Rectal smooth muscle tissue (tissue), 1 donor: ENCODE measurements at regions not wholly inside any gene's neighbourhood (a gene's known extent, or its start where the extent isn't known, plus 50 kb on each side); places are given as distances from the start of the nearest gene placed in this dataset.
"Not testable (repeated sequence)": the region's sequence is repeated elsewhere in the genome, so short reads cannot be mapped to it uniquely, and the experiment has no call there.

ENCODE experiments used
- H3K27ac ChIP-seq: one replicate; pipeline ENCODE4 v1.7.0; 2013; ENCODE audit warnings: low read depth, low read length, inconsistent platforms
- H3K27me3 ChIP-seq: one replicate; pipeline ENCODE4 v1.7.0; 2013; ENCODE audit warnings: low read length; ENCODE audit not compliant: control insufficient read depth, insufficient read depth
- H3K36me3 ChIP-seq: one replicate; pipeline ENCODE4 v1.7.0; 2013; ENCODE audit warnings: low read length; ENCODE audit not compliant: control insufficient read depth, insufficient read depth
- H3K4me1 ChIP-seq: one replicate; pipeline ENCODE4 v1.7.0; 2013; ENCODE audit warnings: low read length; ENCODE audit not compliant: control insufficient read depth, insufficient read depth
- H3K4me3 ChIP-seq: one replicate; pipeline ENCODE4 v1.7.0; 2013; ENCODE audit warnings: low read length
- H3K9ac ChIP-seq: one replicate; pipeline ENCODE4 v1.7.0; 2013; ENCODE audit warnings: low read length

DNA sequence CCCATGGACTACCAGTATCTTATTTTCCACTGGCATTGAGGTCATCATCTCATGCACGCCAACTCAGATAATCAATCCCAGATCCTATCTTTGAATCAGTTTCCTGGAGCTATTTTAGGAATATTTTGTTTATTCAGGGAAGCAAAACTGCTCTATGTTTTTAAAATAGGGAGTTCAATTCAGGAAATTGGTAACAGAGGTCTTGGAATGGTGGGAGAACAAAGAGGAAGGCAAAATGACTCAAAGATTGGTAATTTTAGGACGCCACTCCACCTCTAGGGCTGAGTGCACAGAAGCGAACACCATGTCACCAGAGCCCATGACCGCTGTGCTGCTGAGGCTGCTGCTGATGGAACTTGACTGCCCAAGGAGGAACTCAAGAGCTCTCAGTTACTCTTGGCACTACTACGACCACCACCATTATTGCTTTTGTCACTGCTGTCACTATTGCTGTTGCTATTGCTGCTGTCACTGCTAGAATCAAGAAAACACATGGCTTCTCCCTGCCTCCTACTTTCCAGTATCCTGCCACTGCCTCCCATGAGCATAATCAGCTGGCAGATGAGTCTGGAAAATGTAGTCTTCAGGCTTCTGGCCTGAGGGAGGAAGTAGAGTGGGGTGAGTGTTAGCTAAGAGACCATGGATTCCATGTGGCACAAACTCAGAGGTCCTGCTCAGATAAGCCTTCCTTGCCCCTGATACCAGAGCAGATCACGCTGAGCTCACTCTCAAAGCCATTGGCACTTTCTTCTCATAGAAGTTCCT, 71.6 kb upstream of the CNIH3 start:
- Histone ChIP-seq H3K9ac (no peak overlapping the region), H3K4me3 (no peak overlapping the region), H3K36me3 (no peaks in the 10 kb centered on the region), H3K27me3 (no peaks in the 10 kb centered on the region), H3K4me1 (no peaks in the 10 kb centered on the region), H3K27ac (no peak overlapping the region)

- no peaks in the 10 kb centered on the region for H3K36me3 ChIP-seq
- H3K9ac ChIP-seq = no peak overlapping the region
- no peaks in the 10 kb centered on the region for H3K27me3 ChIP-seq
- H3K27ac ChIP-seq = no peak overlapping the region
- H3K4me3 ChIP-seq = no peak overlapping the region
- H3K4me1 ChIP-seq = no peaks in the 10 kb centered on the region
Observed at GRCh38 chr1:224545571-224545970, 70.5 kb upstream of the CNIH3 start.

DNA sequence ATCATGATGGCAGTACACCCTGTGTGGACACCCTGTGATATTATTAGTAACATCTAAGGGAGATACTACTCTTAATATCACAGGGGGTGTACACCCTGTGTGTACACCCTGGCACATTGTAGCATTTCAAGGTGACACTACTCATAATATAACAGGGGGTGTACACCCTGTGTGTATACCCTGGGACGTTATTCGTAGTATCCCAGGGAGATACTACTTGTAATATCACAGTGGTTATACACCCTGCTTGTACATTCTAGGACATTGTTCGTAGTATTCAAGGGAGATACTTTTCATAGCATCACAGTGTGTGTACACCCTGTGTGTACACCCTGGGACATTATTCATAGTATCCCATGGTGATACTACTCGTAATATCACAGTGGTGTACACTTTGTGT, 67.4 kb upstream of the CNIH3 start:
- no peak overlapping the region for H3K9ac ChIP-seq
- no peaks in the 10 kb centered on the region for H3K4me1 ChIP-seq
- no peak overlapping the region for H3K27ac ChIP-seq
- H3K36me3 ChIP-seq = no peaks in the 10 kb centered on the region
- no peaks in the 10 kb centered on the region for H3K27me3 ChIP-seq
- no peak overlapping the region for H3K4me3 ChIP-seq

- H3K9ac ChIP-seq, H3K4me3 ChIP-seq, H3K27ac ChIP-seq, H3K36me3 ChIP-seq, H3K27me3 ChIP-seq, H3K4me1 ChIP-seq: not testable (repeated sequence)
Observed at GRCh38 chr1:224551189-224551588, 64.9 kb upstream of the CNIH3 start.

DNA sequence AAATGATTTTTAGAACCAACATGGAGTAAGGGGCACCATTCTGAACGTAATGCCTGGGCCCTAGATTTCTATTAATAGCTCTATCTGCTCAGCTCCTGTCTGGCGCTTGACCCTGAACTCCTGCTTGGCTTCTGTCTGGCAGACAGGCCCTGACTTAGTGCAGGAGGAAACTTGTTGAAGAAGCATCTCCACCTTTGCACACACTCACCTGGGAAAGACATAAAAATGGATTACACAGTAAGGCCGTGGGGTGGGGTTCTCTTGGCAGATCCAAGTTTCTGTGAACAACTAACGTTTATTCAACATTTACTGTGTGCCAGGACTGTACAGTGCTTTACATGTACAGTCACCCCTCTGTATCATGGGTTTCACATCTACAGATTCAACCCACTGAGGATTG, 62.1 kb upstream of the CNIH3 start:
- no peaks in the 10 kb centered on the region for H3K27me3 ChIP-seq
- no peak overlapping the region for H3K4me3 ChIP-seq
- no peaks in the 10 kb centered on the region for H3K4me1 ChIP-seq
- no peak overlapping the region for H3K27ac ChIP-seq
- H3K36me3 ChIP-seq = no peaks in the 10 kb centered on the region
- H3K9ac ChIP-seq = no peak overlapping the region

GRCh38 chr1:224554620-224555259, 61.4 kb upstream of the CNIH3 start:
- no peak overlapping the region for H3K4me3 ChIP-seq
- no peaks in the 10 kb centered on the region for H3K36me3 ChIP-seq
- no peaks in the 10 kb centered on the region for H3K4me1 ChIP-seq
- H3K27ac ChIP-seq = no peak overlapping the region
- H3K9ac ChIP-seq = no peak overlapping the region
- H3K27me3 ChIP-seq = no peaks in the 10 kb centered on the region

DNA sequence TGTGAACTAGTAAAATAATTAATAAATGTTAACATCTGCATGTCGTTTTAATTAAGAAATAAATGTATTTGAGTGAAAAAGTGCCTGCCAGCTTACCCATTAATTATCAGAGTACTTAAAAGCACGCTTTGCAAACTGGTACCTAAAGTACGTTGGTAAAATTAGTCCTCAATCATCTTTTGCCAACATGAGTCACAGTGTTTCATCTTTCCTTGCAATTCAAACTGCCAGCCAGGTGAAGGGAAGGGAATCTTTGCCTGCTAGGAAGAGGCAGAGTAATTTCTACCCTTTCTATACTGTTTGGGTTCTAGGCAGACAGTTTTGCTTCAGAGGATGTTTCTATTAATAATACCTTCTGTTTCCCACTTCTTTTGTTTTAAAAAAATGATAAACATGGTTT, 57.2 kb upstream of the CNIH3 start:
- H3K9ac ChIP-seq = no peak overlapping the region
- no peak overlapping the region for H3K27ac ChIP-seq
- H3K4me3 ChIP-seq = no peak overlapping the region
- H3K27me3 ChIP-seq = no peaks in the 10 kb centered on the region
- H3K4me1 ChIP-seq = no peaks in the 10 kb centered on the region
- no peaks in the 10 kb centered on the region for H3K36me3 ChIP-seq

DNA sequence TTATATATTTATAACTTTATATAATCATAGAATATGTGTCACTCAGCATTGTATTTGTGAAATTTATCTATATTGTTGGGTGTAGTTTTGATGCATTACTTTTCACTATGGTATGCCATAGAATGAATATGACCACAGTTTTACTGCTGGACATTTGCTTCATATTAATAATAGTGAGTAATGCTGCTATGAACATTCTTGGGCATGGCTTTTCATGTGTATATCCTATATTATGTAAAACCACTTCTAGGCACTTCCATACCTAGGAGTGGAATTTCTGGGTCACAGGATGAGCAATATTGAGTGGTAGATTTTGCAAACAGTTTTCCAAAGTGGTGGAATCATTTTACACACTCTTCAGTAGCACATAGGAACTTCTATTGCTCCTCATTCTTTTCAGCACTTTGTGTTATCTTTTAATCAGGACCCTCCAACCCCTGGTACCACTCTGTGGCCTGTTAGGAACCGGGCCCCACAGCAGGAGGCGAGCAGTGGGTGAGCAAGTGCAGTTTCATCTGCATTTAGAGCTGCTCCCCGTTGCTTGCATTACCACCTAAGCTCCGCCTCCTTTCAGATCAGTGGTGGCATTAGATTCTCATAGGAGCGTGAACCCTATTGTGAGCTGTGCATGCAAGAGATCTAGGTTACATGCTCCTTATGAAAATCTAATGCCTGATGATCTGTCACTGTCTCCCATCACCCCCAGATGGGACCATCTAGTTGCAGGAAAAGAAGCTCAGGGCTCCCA, 56.0 kb upstream of the CNIH3 start:
- Histone ChIP-seq H3K4me1 (no peaks in the 10 kb centered on the region), H3K36me3 (no peaks in the 10 kb centered on the region), H3K27me3 (no peaks in the 10 kb centered on the region), H3K27ac (no peak overlapping the region), H3K9ac (no peak overlapping the region), H3K4me3 (no peak overlapping the region)

- not testable (repeated sequence) for H3K9ac ChIP-seq, H3K4me3 ChIP-seq, H3K27ac ChIP-seq, H3K36me3 ChIP-seq, H3K27me3 ChIP-seq, H3K4me1 ChIP-seq
Observed at GRCh38 chr1:224562881-224563280, 53.2 kb upstream of the CNIH3 start.

DNA sequence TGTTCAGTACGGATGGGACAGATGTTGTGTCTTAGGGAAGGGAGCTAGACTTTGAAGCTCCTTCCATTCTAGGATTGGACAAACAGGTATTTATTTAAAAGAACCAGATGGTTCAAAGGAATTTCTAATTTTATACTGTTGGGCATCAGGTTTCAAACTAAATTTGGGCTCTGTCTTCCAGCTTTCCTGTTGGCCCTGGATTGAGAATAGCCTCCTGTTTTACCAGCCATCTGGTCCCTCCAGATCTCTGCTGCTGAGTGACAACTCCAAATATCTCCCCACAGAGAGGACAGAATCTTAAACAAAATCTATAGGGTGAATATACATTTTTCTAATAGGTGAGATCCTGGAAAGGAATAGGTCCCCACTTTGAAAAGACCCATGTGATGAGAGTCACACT, 52.5 kb upstream of the CNIH3 start:
- H3K36me3 ChIP-seq = no peaks in the 10 kb centered on the region
- H3K4me1 ChIP-seq = no peaks in the 10 kb centered on the region
- H3K27me3 ChIP-seq = no peaks in the 10 kb centered on the region
- H3K9ac ChIP-seq = no peak overlapping the region
- H3K4me3 ChIP-seq = no peak overlapping the region
- H3K27ac ChIP-seq = no peak overlapping the region

GRCh38 chr1:224564454-224565084, 51.5 kb upstream of the CNIH3 start:
- no peak overlapping the region for H3K27ac ChIP-seq
- no peaks in the 10 kb centered on the region for H3K4me1 ChIP-seq
- H3K4me3 ChIP-seq = no peak overlapping the region
- H3K9ac ChIP-seq = no peak overlapping the region
- H3K36me3 ChIP-seq = no peaks in the 10 kb centered on the region
- H3K27me3 ChIP-seq = no peaks in the 10 kb centered on the region

DNA sequence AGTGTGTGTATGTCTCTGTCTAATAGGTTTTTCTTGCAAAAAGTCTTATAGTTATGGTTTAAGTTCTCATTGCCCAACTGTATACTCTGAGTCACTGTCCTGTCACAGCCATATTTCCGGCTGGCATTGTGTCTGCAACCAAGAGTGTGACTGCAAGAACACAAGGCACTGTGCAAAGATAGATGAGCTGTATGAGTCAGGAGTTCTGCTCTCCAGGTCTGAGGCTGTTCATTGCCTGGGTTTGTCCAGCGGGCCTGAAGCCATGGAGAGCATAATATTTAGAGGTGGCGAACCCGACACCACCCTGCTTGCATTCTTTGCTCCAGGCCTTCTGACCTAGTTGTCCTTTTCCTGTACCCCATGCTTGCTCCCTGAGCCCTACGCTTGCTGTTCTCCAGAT, 50.9 kb upstream of the CNIH3 start:
- no peaks in the 10 kb centered on the region for H3K27me3 ChIP-seq
- H3K4me1 ChIP-seq = no peaks in the 10 kb centered on the region
- H3K4me3 ChIP-seq = no peak overlapping the region
- no peaks in the 10 kb centered on the region for H3K36me3 ChIP-seq
- no peak overlapping the region for H3K27ac ChIP-seq
- no peak overlapping the region for H3K9ac ChIP-seq
